PC-9 (cell line): ENCODE measurements at regions not wholly inside any gene's neighbourhood (a gene's known extent, or its start where the extent isn't known, plus 50 kb on each side); places are given as distances from the start of the nearest gene placed in this dataset.
"Not testable (repeated sequence)": the region's sequence is repeated elsewhere in the genome, so short reads cannot be mapped to it uniquely, and the experiment has no call there.

Source experiments
- BruUV-seq: library from RNA; stranded (reverse); fragments of 400-500 nt; replicated peaks from 2 replicates; lab custom pipeline; 2021; lab: Mats Ljungman, UMichigan
- CTCF ChIA-PET: fragments of 300-600 bp; sonication (Branson Sonifier 250); formaldehyde crosslinking; loops from one replicate; lab custom pipeline; 2022; ENCODE audit warnings: antibody characterized with exemption; lab: Charles Lee
- POLR2A ChIA-PET: fragments of 300-600 bp; sonication (Branson Sonifier 250); formaldehyde crosslinking; loops from one replicate; lab custom pipeline; 2022; ENCODE audit warnings: antibody characterized with exemption; ENCODE audit not compliant: unreplicated experiment; lab: Charles Lee
- DNase-seq, 2 experiments: peaks; one replicate each; pipeline versions ENCODE4 v3.0.0 to v3.0.0-alpha.2; 2015 to 2022; ENCODE audit warnings: mixed read lengths in 1 of 2
- H2AFZ ChIP-seq: fragments of 200-600 bp; sonication (generic); 2 replicates; pipeline ENCODE4 v1.8.1; 2017; ENCODE audit warnings: antibody characterized with exemption
- H3F3A ChIP-seq: fragments of 200-600 bp; sonication (generic); 2 replicates; pipeline ENCODE4 v1.8.1; 2017; ENCODE audit warnings: antibody characterized with exemption, mild to moderate bottlenecking, low read depth; ENCODE audit not compliant: insufficient read depth
- H3K27ac ChIP-seq: fragments of 200-600 bp; sonication (generic); 2 replicates; pipeline ENCODE4 v1.6.1; 2016; ENCODE audit warnings: mixed run types
- H3K27me3 ChIP-seq: fragments of 200-600 bp; sonication (generic); 2 replicates; pipeline ENCODE4 v1.6.1; 2016; ENCODE audit warnings: low read depth, mixed run types; ENCODE audit not compliant: insufficient read depth
- H3K36me3 ChIP-seq: fragments of 200-600 bp; sonication (generic); 2 replicates; pipeline ENCODE4 v1.6.1; 2016; ENCODE audit warnings: low read depth, mixed run types
- H3K4me1 ChIP-seq: fragments of 200-600 bp; sonication (generic); replicated peaks from 2 replicates; pipeline ENCODE4 v1.6.1; 2016; ENCODE audit warnings: mixed run types; ENCODE audit not compliant: insufficient read depth
- H3K4me2 ChIP-seq: fragments of 200-600 bp; sonication (generic); 2 replicates; pipeline ENCODE4 v1.6.1; 2017; ENCODE audit warnings: mixed run types
- H3K4me3 ChIP-seq: fragments of 200-600 bp; sonication (generic); 2 replicates; pipeline ENCODE4 v1.6.1; 2016; ENCODE audit warnings: mixed run types
- H3K79me2 ChIP-seq: fragments of 200-600 bp; sonication (generic); 2 replicates; pipeline ENCODE4 v1.6.1; 2017; ENCODE audit warnings: low read depth, mixed run types
- H3K9me2 ChIP-seq: fragments of 200-600 bp; sonication (generic); 2 replicates; pipeline ENCODE4 v1.8.1; 2017; ENCODE audit warnings: mild to moderate bottlenecking; ENCODE audit not compliant: insufficient read depth
- H3K9me3 ChIP-seq: fragments of 200-600 bp; sonication (generic); 2 replicates; pipeline ENCODE4 v1.8.1; 2016; ENCODE audit warnings: low read depth; ENCODE audit not compliant: insufficient read depth
- H4K20me1 ChIP-seq: fragments of 200-600 bp; sonication (generic); 2 replicates; pipeline ENCODE4 v1.8.1; 2017; ENCODE audit not compliant: insufficient read depth
- CTCF ChIP-seq: fragments of 200-600 bp; sonication (generic); conservative IDR thresholded peaks from 2 replicates; pipeline ENCODE4 v1.6.1; 2017; ENCODE audit warnings: mixed run types, antibody characterized with exemption, mild to moderate bottlenecking, moderate library complexity
- EZH2 ChIP-seq: fragments of 200-600 bp; sonication (generic); IDR thresholded peaks from 2 replicates; pipeline ENCODE4 v1.8.0; 2017; ENCODE audit warnings: antibody characterized with exemption, low read depth
- intact Hi-C: fragments of 100-400 bp; cut with micrococcal nuclease; formaldehyde crosslinking; loops from one replicate; pipeline ENCODE4 v1.10.0; 2022; ENCODE audit not compliant: unreplicated experiment

- intact Hi-C loops = no loop called here
- DNase-seq = no peak
Measured at GRCh38 chr13:56501750-56502149, 639.0 kb upstream of the PRR20A start.

GRCh38 chr13:56510836-56511235 is 629.9 kb upstream of the PRR20A start:
- H3K79me2 ChIP-seq = no peaks in the 10 kb centered on the region
- ChIA-PET CTCF (no interaction called here), POLR2A (no interaction called here)
- BruUV-seq = no TSS peak
- no peak for DNase-seq
- intact Hi-C loops = no loop called here
- H3K9me3 ChIP-seq = no peaks in the 10 kb centered on the region
- no peaks in the 10 kb centered on the region for H4K20me1 ChIP-seq
- H3K27ac ChIP-seq = no peak overlapping the region
- H3K4me1 ChIP-seq = no peaks in the 10 kb centered on the region
- H3K9me2 ChIP-seq = no peaks in the 10 kb centered on the region
- no peak for TF ChIP-seq EZH2
- TF ChIP-seq CTCF = no peak
- H2AFZ ChIP-seq = no peak overlapping the region
- no peaks in the 10 kb centered on the region for H3F3A ChIP-seq
- H3K27me3 ChIP-seq = no peaks in the 10 kb centered on the region
- no peaks in the 10 kb centered on the region for H3K36me3 ChIP-seq
- no peak overlapping the region for H3K4me2 ChIP-seq
- no peak overlapping the region for H3K4me3 ChIP-seq

More at GRCh38 chr13:56501750-56502149, 639.0 kb upstream of the PRR20A start:
- H3K9me3 ChIP-seq = no peaks in the 10 kb centered on the region
- H2AFZ ChIP-seq = no peak overlapping the region
- no TSS peak for BruUV-seq
- H3K4me3 ChIP-seq = no peak overlapping the region
- no peaks in the 10 kb centered on the region; the same call in 1 of the 2 replicates for H3K9me2 ChIP-seq
- no peaks in the 10 kb centered on the region for H4K20me1 ChIP-seq
- POLR2A ChIA-PET = no interaction called here
- H3K4me1 ChIP-seq = no peaks in the 10 kb centered on the region
- no peaks in the 10 kb centered on the region for H3K27me3 ChIP-seq
- H3K79me2 ChIP-seq = no peaks in the 10 kb centered on the region
- no peak overlapping the region for H3K27ac ChIP-seq
- H3K36me3 ChIP-seq = no peaks in the 10 kb centered on the region
- CTCF ChIA-PET = no interaction called here
- H3F3A ChIP-seq = no peaks in the 10 kb centered on the region
- TF ChIP-seq CTCF (no peak), EZH2 (no peak)
- H3K4me2 ChIP-seq = no peak overlapping the region

- DNase-seq, POLR2A ChIA-PET, BruUV-seq, H4K20me1 ChIP-seq, H3K79me2 ChIP-seq, H3K36me3 ChIP-seq, H3F3A ChIP-seq, H3K4me1 ChIP-seq, H3K9me3 ChIP-seq, H3K9me2 ChIP-seq, intact Hi-C loops, H3K27me3 ChIP-seq, H3K4me2 ChIP-seq, H3K27ac ChIP-seq, H2AFZ ChIP-seq, CTCF ChIA-PET, H3K4me3 ChIP-seq: not testable (repeated sequence)
Measured at GRCh38 chr13:56512336-56512735, 628.4 kb upstream of the PRR20A start.

GRCh38 chr13:56515441-56515840 is 625.3 kb upstream of the PRR20A start:
- no peak overlapping the region for H3K27ac ChIP-seq
- intact Hi-C loops = no loop called here
- POLR2A ChIA-PET = no interaction called here
- H3K79me2 ChIP-seq = no peaks in the 10 kb centered on the region
- H3K4me2 ChIP-seq = no peak overlapping the region
- DNase-seq = no peak
- no peaks in the 10 kb centered on the region for H3K27me3 ChIP-seq
- CTCF ChIA-PET = no interaction called here
- BruUV-seq = no TSS peak
- TF ChIP-seq CTCF (no peak), EZH2 (no peak)
- H3K9me2 ChIP-seq = no peaks in the 10 kb centered on the region
- H3F3A ChIP-seq = no peaks in the 10 kb centered on the region
- no peaks in the 10 kb centered on the region for H4K20me1 ChIP-seq
- H3K9me3 ChIP-seq = no peaks in the 10 kb centered on the region
- H3K36me3 ChIP-seq = no peaks in the 10 kb centered on the region
- no peak overlapping the region for H2AFZ ChIP-seq
- no peaks in the 10 kb centered on the region for H3K4me1 ChIP-seq
- H3K4me3 ChIP-seq = no peak overlapping the region
